SK-N-SH (cell line): ENCODE measurements at regions not wholly inside any gene's neighbourhood (a gene's known extent, or its start where the extent isn't known, plus 50 kb on each side); places are given as distances from the start of the nearest gene placed in this dataset.

Experiments used
- CTCF ChIA-PET: fragments of 300-600, 350-600 bp; formaldehyde crosslinking; extraction: SDS; loops from one replicate; lab custom pipeline; 2021; lab: Yijun Ruan, JAX
- POLR2A ChIA-PET: fragments of 350-600 bp; sonication (Branson Sonifier 250); formaldehyde crosslinking; extraction: SDS; loops from one replicate; lab custom pipeline; 2020; ENCODE audit warnings: antibody characterized with exemption, inconsistent platforms; lab: Yijun Ruan, JAX
- DNase-seq: peaks from one replicate; pipeline ENCODE4 v3.0.0; 2012
- H2AFZ ChIP-seq: fragments of 200-600 bp; sonication (generic); 2 replicates; pipeline ENCODE4 v1.8.1; 2016; ENCODE audit warnings: antibody characterized with exemption, mild to moderate bottlenecking, low read depth
- H3F3A ChIP-seq: fragments of 200-600 bp; sonication (generic); replicated peaks from 2 replicates; pipeline ENCODE3; 2016; ENCODE audit warnings: antibody characterized with exemption, mild to moderate bottlenecking; ENCODE audit not compliant: insufficient read depth
- H3K27ac ChIP-seq, 2 experiments: fragments of 200-500 bp in 1 of 2; fragments of 200-600 bp in 1 of 2; sonication (Bioruptor generic) in 1 of 2; sonication (generic), shearing (Covaris generic) in 1 of 2; 2 replicates each; pipeline versions ENCODE4 v1.5.1 to v1.6.1; 2014 to 2016; ENCODE audit warnings: low read depth in 2 of 2, inconsistent platforms in 1 of 2, low read length in 1 of 2, mild to moderate bottlenecking in 1 of 2, mixed read lengths in 1 of 2
- H3K27me3 ChIP-seq: fragments of 200-600 bp; sonication (generic), shearing (Covaris generic); 2 replicates; pipeline ENCODE4 v1.6.1; 2016; ENCODE audit warnings: mixed run types; ENCODE audit not compliant: insufficient read depth
- H3K36me3 ChIP-seq, 2 experiments: fragments of 200-500 bp in 1 of 2; fragments of 200-600 bp in 1 of 2; sonication (Bioruptor generic) in 1 of 2; sonication (generic) in 1 of 2; replicated peaks in 1 of 2; 2 replicates each; pipeline versions ENCODE3 to v1.5.1; 2014 to 2016; ENCODE audit warnings: low read length in 1 of 2, mild to moderate bottlenecking in 1 of 2; ENCODE audit not compliant: insufficient read depth in 2 of 2, control insufficient read depth in 1 of 2
- H3K4me1 ChIP-seq, 2 experiments: fragments of 200-500 bp in 1 of 2; fragments of 200-600 bp in 1 of 2; sonication (Bioruptor generic) in 1 of 2; sonication (generic), shearing (Covaris generic) in 1 of 2; 2 replicates each; pipeline versions ENCODE4 v1.5.1 to v1.6.1; 2014 to 2016; ENCODE audit warnings: low read depth in 1 of 2, low read length in 1 of 2, mixed run types in 1 of 2; ENCODE audit not compliant: insufficient read depth in 2 of 2, control insufficient read depth in 1 of 2
- H3K4me2 ChIP-seq: fragments of 200-600 bp; sonication (generic), shearing (Covaris generic); 2 replicates; pipeline ENCODE4 v1.6.1; 2017; ENCODE audit warnings: mixed run types
- H3K4me3 ChIP-seq, 2 experiments: fragments of 200-500 bp in 1 of 2; fragments of 200-600 bp in 1 of 2; sonication (Bioruptor generic) in 1 of 2; sonication (generic), shearing (Covaris generic) in 1 of 2; 2 replicates each; pipeline versions ENCODE4 v1.5.1 to v1.8.1; 2014 to 2016; ENCODE audit warnings: low read depth in 2 of 2, inconsistent platforms in 1 of 2, low read length in 1 of 2, mild to moderate bottlenecking in 1 of 2, mixed read lengths in 1 of 2, moderate library complexity in 1 of 2
- H3K79me2 ChIP-seq: fragments of 200-600 bp; sonication (generic); 2 replicates; pipeline ENCODE4 v1.8.1; 2017; ENCODE audit warnings: mild to moderate bottlenecking; ENCODE audit not compliant: insufficient read depth
- H3K9ac ChIP-seq: fragments of 200-600 bp; sonication (generic); 2 replicates; pipeline ENCODE4 v1.6.1; 2017; ENCODE audit warnings: mixed run types
- H3K9me2 ChIP-seq: fragments of 200-600 bp; sonication (generic); 2 replicates; pipeline ENCODE4 v1.6.1; 2017; ENCODE audit warnings: mixed run types
- H3K9me3 ChIP-seq: fragments of 200-600 bp; sonication (generic); 2 replicates; pipeline ENCODE4 v1.6.1; 2017; ENCODE audit warnings: mixed run types, mild to moderate bottlenecking, moderate library complexity
- H4K20me1 ChIP-seq: fragments of 200-600 bp; sonication (generic); 2 replicates; pipeline ENCODE4 v1.6.1; 2017; ENCODE audit warnings: mild to moderate bottlenecking, mixed run types; ENCODE audit not compliant: insufficient read depth
- CHD2 ChIP-seq: fragments of 150-350 bp; IDR thresholded peaks from 2 replicates; pipeline ENCODE4 v1.6.1; 2018; ENCODE audit warnings: low read length; ENCODE audit not compliant: partially characterized antibody
- CTCF ChIP-seq: fragments of 200-600 bp; sonication (generic); IDR thresholded peaks from 2 replicates; pipeline ENCODE4 v1.6.1; 2017; ENCODE audit warnings: antibody characterized with exemption, mild to moderate bottlenecking, moderate library complexity
- EZH2phosphoT487 ChIP-seq: fragments of 200-600 bp; sonication (generic); IDR thresholded peaks from 2 replicates; pipeline ENCODE4 v1.6.1; 2017; ENCODE audit warnings: low read depth, mixed run types, mild to moderate bottlenecking, antibody characterized with exemption, moderate library complexity, borderline replicate concordance
- MEF2A ChIP-seq: IDR thresholded peaks from 2 replicates; pipeline ENCODE4 v1.4.0; 2012; ENCODE audit warnings: low read depth, borderline replicate concordance
- NFIC ChIP-seq: IDR thresholded peaks from 2 replicates; pipeline ENCODE4 v1.4.0; 2012; ENCODE audit warnings: borderline replicate concordance
- REST ChIP-seq: IDR thresholded peaks from 2 replicates; pipeline ENCODE4 v1.6.1; 2012; ENCODE audit warnings: mild to moderate bottlenecking, low read depth, low read length, moderate library complexity
- RXRA ChIP-seq: IDR thresholded peaks from 2 replicates; pipeline ENCODE4 v1.4.0; 2012; ENCODE audit warnings: low read depth, mild to moderate bottlenecking, borderline replicate concordance
- TCF12 ChIP-seq: IDR thresholded peaks from 2 replicates; pipeline ENCODE4 v1.4.0; 2012
- TEAD4 ChIP-seq: IDR thresholded peaks from 2 replicates; pipeline ENCODE4 v1.4.0; 2012; ENCODE audit warnings: mild to moderate bottlenecking, borderline replicate concordance; ENCODE audit not compliant: insufficient read depth
- USF2 ChIP-seq: fragments of 150-350 bp; IDR thresholded peaks from 2 replicates; pipeline ENCODE4 v1.6.1; 2017; ENCODE audit warnings: antibody characterized with exemption, low read length, low read depth, borderline replicate concordance
- ZBTB33 ChIP-seq: IDR thresholded peaks from 2 replicates; pipeline ENCODE4 v1.4.0; 2012; ENCODE audit warnings: low read depth, borderline replicate concordance
- WGBS: methylation state at CpG from one replicate; pipeline ENCODE4 v1.1.6; 2017; ENCODE audit warnings: low lambda C conversion rate; 5-methylcytosine and 5-hydroxymethylcytosine counted together

GRCh38 chr6:150651808-150652470 is 52.3 kb downstream of the PLEKHG1 start:
- Histone ChIP-seq H3K9ac (no peak overlapping the region), H3K9me2 (no peaks in the 10 kb centered on the region), H3K79me2 (no peaks in the 10 kb centered on the region), H3K4me2 (no peak overlapping the region), H3K27me3 (no peaks in the 10 kb centered on the region), H3F3A (no peaks in the 10 kb centered on the region), H3K36me3 (no peaks in the 10 kb centered on the region), H2AFZ (no peak overlapping the region), H4K20me1 (no peaks in the 10 kb centered on the region), H3K27ac (no peak overlapping the region), H3K9me3 (no peaks in the 10 kb centered on the region), H3K4me1 (no peaks in the 10 kb centered on the region), H3K4me3 (no peak overlapping the region)
- CTCF ChIA-PET: no interaction called here
- WGBS: 49% methylated on average over 6 of the region's 6 CpGs
- no peak for DNase-seq
- TF ChIP-seq EZH2phosphoT487 (no peak), TEAD4 (no peak), NFIC (no peak), REST (no peak), TCF12 (no peak), CHD2 (no peak), USF2 (no peak), ZBTB33 (no peak), RXRA (no peak), MEF2A (no peak), CTCF (no peak)
- POLR2A ChIA-PET: no interaction called here
